GM12878 (cell line): ENCODE measurements at regions not wholly inside any gene's neighbourhood (a gene's known extent, or its start where the extent isn't known, plus 50 kb on each side); places are given as distances from the start of the nearest gene placed in this dataset.

ENCODE experiments used
- EGR1 ChIP-seq, 2 experiments: IDR thresholded peaks; 1 replicate in 1 of 2; 2 replicates in 1 of 2; pipeline ENCODE4 v1.6.1; 2011 to 2012; ENCODE audit warnings: low read depth in 2 of 2, low read length in 2 of 2, borderline replicate concordance in 1 of 2, mild to moderate bottlenecking in 1 of 2, moderate library complexity in 1 of 2
- ESRRA ChIP-seq: IDR thresholded peaks from 2 replicates; pipeline ENCODE4 v1.6.1; 2012; ENCODE audit warnings: mild to moderate bottlenecking, low read length, improper control_type of control experiment
- FOS ChIP-seq: IDR thresholded peaks from 3 replicates; pipeline ENCODE4 v1.6.1; 2011; ENCODE audit warnings: borderline replicate concordance; ENCODE audit not compliant: insufficient read length; ENCODE audit errors: extremely low read depth
- HDGF ChIP-seq: fragments of 450-650 bp; IDR thresholded peaks from 2 replicates; pipeline ENCODE4 v1.6.1; 2016; ENCODE audit warnings: antibody characterized with exemption
- KDM1A ChIP-seq: fragments of 200-600 bp; sonication (generic); IDR thresholded peaks from 2 replicates; pipeline ENCODE4 v1.6.1; 2016; ENCODE audit warnings: borderline replicate concordance
- NBN ChIP-seq: fragments of 450-650 bp; IDR thresholded peaks from 2 replicates; pipeline ENCODE4 v1.6.1; 2016
- PAX5 ChIP-seq: IDR thresholded peaks from 2 replicates; pipeline ENCODE4 v1.6.1; 2011; ENCODE audit warnings: low read depth, low read length, borderline replicate concordance
- POU2F2 ChIP-seq: IDR thresholded peaks from 3 replicates; pipeline ENCODE4 v1.6.1; 2011; ENCODE audit warnings: low read depth, mild to moderate bottlenecking, low read length, borderline replicate concordance
- SIN3A ChIP-seq: IDR thresholded peaks from 2 replicates; pipeline ENCODE4 v1.6.1; 2012; ENCODE audit warnings: low read depth, low read length, improper control_type of control experiment
- SMC3 ChIP-seq: IDR thresholded peaks from 2 replicates; pipeline ENCODE4 v1.6.1; 2011; ENCODE audit warnings: low read length, improper control_type of control experiment, borderline replicate concordance
- TAF1 ChIP-seq: IDR thresholded peaks from 2 replicates; pipeline ENCODE4 v1.6.1; 2011; ENCODE audit warnings: mild to moderate bottlenecking, low read depth, low read length, borderline replicate concordance
- TF ChIP-seq, protein P1 (sequence below): fragments of 450-650 bp; IDR thresholded peaks from 2 replicates; pipeline ENCODE4 v1.6.1; 2018; ENCODE audit warnings: mild to moderate bottlenecking, low read depth, moderate library complexity; ENCODE audit not compliant: partially characterized antibody
- TF ChIP-seq, protein P2 (sequence below): fragments of 450-650 bp; IDR thresholded peaks from 2 replicates; pipeline ENCODE4 v1.6.1; 2017; ENCODE audit warnings: antibody characterized with exemption, mild to moderate bottlenecking, moderate library complexity
- TF ChIP-seq, protein P3 (sequence below): fragments of 450-650 bp; IDR thresholded peaks from 2 replicates; pipeline ENCODE4 v1.6.1; 2016; ENCODE audit warnings: mild to moderate bottlenecking

DNA sequence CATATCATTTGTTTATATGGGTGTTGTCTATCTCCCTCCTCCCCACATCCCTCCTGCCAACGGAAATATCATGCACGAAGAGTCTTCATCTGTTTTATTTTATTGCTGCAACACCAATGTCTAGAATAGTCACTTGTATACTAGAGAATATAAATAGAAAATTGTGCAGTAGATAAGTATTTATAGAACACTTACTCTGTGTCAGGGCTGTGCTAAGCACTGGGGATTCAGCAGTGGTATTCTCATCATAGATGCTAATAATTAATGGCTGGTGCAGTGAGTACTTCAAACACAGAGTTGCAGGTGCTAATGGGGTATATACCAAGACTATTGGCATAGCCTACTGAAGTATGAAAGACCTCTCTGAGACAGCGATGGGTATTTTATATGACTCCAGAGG is 353.5 kb upstream of the CDH6 start (continued):
- TF ChIP-seq, protein P1, sequence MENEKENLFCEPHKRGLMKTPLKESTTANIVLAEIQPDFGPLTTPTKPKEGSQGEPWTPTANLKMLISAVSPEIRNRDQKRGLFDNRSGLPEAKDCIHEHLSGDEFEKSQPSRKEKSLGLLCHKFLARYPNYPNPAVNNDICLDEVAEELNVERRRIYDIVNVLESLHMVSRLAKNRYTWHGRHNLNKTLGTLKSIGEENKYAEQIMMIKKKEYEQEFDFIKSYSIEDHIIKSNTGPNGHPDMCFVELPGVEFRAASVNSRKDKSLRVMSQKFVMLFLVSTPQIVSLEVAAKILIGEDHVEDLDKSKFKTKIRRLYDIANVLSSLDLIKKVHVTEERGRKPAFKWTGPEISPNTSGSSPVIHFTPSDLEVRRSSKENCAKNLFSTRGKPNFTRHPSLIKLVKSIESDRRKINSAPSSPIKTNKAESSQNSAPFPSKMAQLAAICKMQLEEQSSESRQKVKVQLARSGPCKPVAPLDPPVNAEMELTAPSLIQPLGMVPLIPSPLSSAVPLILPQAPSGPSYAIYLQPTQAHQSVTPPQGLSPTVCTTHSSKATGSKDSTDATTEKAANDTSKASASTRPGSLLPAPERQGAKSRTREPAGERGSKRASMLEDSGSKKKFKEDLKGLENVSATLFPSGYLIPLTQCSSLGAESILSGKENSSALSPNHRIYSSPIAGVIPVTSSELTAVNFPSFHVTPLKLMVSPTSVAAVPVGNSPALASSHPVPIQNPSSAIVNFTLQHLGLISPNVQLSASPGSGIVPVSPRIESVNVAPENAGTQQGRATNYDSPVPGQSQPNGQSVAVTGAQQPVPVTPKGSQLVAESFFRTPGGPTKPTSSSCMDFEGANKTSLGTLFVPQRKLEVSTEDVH: no peak
- TF ChIP-seq NBN (no peak), ESRRA (no peak), SIN3A (no peak), KDM1A (no peak), TAF1 (no peak), EGR1 (IDR thresholded peaks at IDR 0.05; ENCODE audit: borderline replicate concordance in 1 of 2, low read depth in 2 of 2, low read length in 2 of 2) (no peak), POU2F2 (no peak), SMC3 (no peak), FOS (no peak), HDGF (no peak), PAX5 (no peak)
- TF ChIP-seq, protein P2, sequence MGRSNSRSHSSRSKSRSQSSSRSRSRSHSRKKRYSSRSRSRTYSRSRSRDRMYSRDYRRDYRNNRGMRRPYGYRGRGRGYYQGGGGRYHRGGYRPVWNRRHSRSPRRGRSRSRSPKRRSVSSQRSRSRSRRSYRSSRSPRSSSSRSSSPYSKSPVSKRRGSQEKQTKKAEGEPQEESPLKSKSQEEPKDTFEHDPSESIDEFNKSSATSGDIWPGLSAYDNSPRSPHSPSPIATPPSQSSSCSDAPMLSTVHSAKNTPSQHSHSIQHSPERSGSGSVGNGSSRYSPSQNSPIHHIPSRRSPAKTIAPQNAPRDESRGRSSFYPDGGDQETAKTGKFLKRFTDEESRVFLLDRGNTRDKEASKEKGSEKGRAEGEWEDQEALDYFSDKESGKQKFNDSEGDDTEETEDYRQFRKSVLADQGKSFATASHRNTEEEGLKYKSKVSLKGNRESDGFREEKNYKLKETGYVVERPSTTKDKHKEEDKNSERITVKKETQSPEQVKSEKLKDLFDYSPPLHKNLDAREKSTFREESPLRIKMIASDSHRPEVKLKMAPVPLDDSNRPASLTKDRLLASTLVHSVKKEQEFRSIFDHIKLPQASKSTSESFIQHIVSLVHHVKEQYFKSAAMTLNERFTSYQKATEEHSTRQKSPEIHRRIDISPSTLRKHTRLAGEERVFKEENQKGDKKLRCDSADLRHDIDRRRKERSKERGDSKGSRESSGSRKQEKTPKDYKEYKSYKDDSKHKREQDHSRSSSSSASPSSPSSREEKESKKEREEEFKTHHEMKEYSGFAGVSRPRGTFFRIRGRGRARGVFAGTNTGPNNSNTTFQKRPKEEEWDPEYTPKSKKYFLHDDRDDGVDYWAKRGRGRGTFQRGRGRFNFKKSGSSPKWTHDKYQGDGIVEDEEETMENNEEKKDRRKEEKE: no peak
- TF ChIP-seq, protein P3, sequence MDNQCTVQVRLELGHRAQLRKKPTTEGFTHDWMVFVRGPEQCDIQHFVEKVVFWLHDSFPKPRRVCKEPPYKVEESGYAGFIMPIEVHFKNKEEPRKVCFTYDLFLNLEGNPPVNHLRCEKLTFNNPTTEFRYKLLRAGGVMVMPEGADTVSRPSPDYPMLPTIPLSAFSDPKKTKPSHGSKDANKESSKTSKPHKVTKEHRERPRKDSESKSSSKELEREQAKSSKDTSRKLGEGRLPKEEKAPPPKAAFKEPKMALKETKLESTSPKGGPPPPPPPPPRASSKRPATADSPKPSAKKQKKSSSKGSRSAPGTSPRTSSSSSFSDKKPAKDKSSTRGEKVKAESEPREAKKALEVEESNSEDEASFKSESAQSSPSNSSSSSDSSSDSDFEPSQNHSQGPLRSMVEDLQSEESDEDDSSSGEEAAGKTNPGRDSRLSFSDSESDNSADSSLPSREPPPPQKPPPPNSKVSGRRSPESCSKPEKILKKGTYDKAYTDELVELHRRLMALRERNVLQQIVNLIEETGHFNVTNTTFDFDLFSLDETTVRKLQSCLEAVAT: no peak
